ENCODE measurements at regions not wholly inside any gene's neighbourhood (a gene's known extent, or its start where the extent isn't known, plus 50 kb on each side); places are given as distances from the start of the nearest gene placed in this dataset.

- TF ChIP-seq CTCF (IDR thresholded peaks at IDR 0.05; ENCODE audit: low read depth, low read length, missing control alignments): no peak
- H3K4me3 ChIP-seq (ENCODE audit: low read depth, low read length): no peak overlapping the region
- in situ Hi-C loops (cut with HindIII; ENCODE audit: low sequenced_read_pairs): no loop called here
- DNase-seq (ENCODE audit: low read depth): no peak
Measured at GRCh38 chr3:86826292-86826691, 164.7 kb downstream of the VGLL3 start.

GRCh38 chr3:86815880-86816279, 175.1 kb downstream of the VGLL3 start:
- H3K4me3 ChIP-seq (ENCODE audit: low read depth, low read length): no peak overlapping the region
- DNase-seq (ENCODE audit: low read depth): no peak
- TF ChIP-seq CTCF (IDR thresholded peaks at IDR 0.05; ENCODE audit: low read depth, low read length, missing control alignments): no peak
- in situ Hi-C loops (cut with HindIII; ENCODE audit: low sequenced_read_pairs): no loop called here

DNA sequence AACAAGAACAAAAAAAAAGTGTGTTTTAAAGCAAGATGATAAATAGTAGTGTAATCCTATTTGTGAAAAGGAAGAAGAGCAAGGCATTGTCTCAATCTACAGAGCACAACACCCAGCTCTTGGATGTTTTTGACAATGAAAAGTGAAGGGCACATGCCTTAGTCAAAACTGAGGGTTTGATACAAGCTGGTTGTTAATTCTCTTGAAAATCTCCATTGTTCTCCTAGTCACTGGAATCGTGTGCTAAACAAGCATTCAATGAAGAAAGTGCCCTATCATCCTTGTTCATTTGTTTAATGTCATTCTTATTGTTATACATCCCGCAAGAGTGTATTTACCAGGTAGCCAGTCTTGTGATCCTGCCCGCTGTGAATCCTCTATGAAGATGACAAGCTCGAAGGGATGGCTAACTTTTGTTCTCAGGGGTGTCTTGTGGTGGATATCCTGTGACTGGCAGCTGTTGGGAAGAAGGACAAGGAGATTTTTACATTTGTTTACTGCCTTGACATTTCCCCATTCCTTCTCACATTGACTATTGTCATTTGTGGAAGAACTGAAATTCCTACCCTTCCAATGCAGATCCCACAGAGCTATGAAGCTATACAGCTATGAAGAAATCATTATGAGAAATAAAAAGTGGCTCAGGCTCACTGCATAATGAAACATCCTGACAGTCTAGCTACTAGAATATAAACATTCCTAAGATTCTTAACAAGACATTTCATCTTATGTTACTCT, 175.9 kb downstream of the VGLL3 start:
- peak; percentile 18 for DNase-seq (ENCODE audit: low read depth)
- no peak overlapping the region for H3K4me3 ChIP-seq (ENCODE audit: low read depth, low read length)
- TF ChIP-seq CTCF (IDR thresholded peaks at IDR 0.05; ENCODE audit: low read depth, low read length, missing control alignments): no peak
- in situ Hi-C loops (cut with HindIII; ENCODE audit: low sequenced_read_pairs): no loop called here

DNA sequence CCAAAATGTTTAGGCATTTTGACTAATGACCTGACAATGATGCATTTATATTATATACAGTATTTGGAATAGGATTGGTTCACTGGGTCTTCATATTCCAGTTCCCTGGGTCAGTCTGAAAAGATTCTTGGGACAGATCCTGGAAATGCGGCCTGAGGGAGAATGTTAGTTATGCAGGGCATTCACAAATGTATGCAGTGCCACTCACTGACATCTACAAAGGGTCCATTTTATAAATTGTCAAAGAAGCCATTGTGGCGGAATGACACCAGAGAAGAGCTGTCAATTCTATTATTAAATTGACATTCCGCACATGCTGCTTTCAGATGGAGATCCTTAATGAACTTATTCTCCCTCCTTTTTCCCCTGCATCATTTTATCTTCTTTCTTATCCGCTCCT, 176.6 kb downstream of the VGLL3 start:
- no peak overlapping the region for H3K4me3 ChIP-seq (ENCODE audit: low read depth, low read length)
- in situ Hi-C loops (cut with HindIII; ENCODE audit: low sequenced_read_pairs): no loop called here
- TF ChIP-seq CTCF (IDR thresholded peaks at IDR 0.05; ENCODE audit: low read depth, low read length, missing control alignments): no peak
- DNase-seq (ENCODE audit: low read depth): no peak

GRCh38 chr3:86801921-86802320, 189.0 kb downstream of the VGLL3 start:
- DNase-seq (ENCODE audit: low read depth): peak; percentile 27
- no peak overlapping the region for H3K4me3 ChIP-seq (ENCODE audit: low read depth, low read length)
- TF ChIP-seq CTCF (IDR thresholded peaks at IDR 0.05; ENCODE audit: low read depth, low read length, missing control alignments): no peak
- in situ Hi-C loops (cut with HindIII; ENCODE audit: low sequenced_read_pairs): no loop called here

GRCh38 chr3:86801066-86801465, 189.9 kb downstream of the VGLL3 start:
- no peak overlapping the region for H3K4me3 ChIP-seq (ENCODE audit: low read depth, low read length)
- in situ Hi-C loops (cut with HindIII; ENCODE audit: low sequenced_read_pairs): no loop called here
- TF ChIP-seq CTCF (IDR thresholded peaks at IDR 0.05; ENCODE audit: low read depth, low read length, missing control alignments): no peak
- DNase-seq (ENCODE audit: low read depth): no peak
